SH-SY5Y (cell line): ENCODE measurements at regions not wholly inside any gene's neighbourhood (a gene's known extent, or its start where the extent isn't known, plus 50 kb on each side); places are given as distances from the start of the nearest gene placed in this dataset.

Experiments used
- GATA2 ChIP-seq: IDR thresholded peaks from 2 replicates; pipeline ENCODE4 v1.6.1; 2011; ENCODE audit warnings: mild to moderate bottlenecking, low read depth, low read length
- GATA3 ChIP-seq: IDR thresholded peaks from 2 replicates; pipeline ENCODE4 v1.6.1; 2011; ENCODE audit warnings: low read depth, mild to moderate bottlenecking, low read length, moderate library complexity

- no peak for TF ChIP-seq GATA2
- no peak for TF ChIP-seq GATA3
Observed at GRCh38 chr5:40025586-40025985, 600.8 kb upstream of the DAB2 start.

- TF ChIP-seq GATA2 (no peak), GATA3 (no peak)
Observed at GRCh38 chr5:40022057-40022456, 597.3 kb upstream of the DAB2 start.

GRCh38 chr5:40021007-40021406, 596.2 kb upstream of the DAB2 start:
- TF ChIP-seq GATA2 (no peak), GATA3 (no peak)

GRCh38 chr5:40017918-40018317, 593.1 kb upstream of the DAB2 start:
- TF ChIP-seq GATA2: no peak
- TF ChIP-seq GATA3: no peak

GRCh38 chr5:40017135-40017534, 592.4 kb upstream of the DAB2 start:
- no peak for TF ChIP-seq GATA3
- no peak for TF ChIP-seq GATA2

- TF ChIP-seq GATA2 (no peak), GATA3 (no peak)
Observed at GRCh38 chr5:40010436-40010835, 585.7 kb upstream of the DAB2 start.

- TF ChIP-seq GATA3: no peak
- TF ChIP-seq GATA2: no peak
Observed at GRCh38 chr5:40006260-40006659, 581.5 kb upstream of the DAB2 start.

- TF ChIP-seq GATA3 (no peak), GATA2 (no peak)
Observed at GRCh38 chr5:40001796-40002195, 577.0 kb upstream of the DAB2 start.

GRCh38 chr5:39998518-39998917, 573.7 kb upstream of the DAB2 start:
- TF ChIP-seq GATA3 (no peak), GATA2 (no peak)

- no peak for TF ChIP-seq GATA2
- TF ChIP-seq GATA3: no peak
Observed at GRCh38 chr5:39995990-39996389, 571.2 kb upstream of the DAB2 start.

GRCh38 chr5:39992617-39993202, 567.9 kb upstream of the DAB2 start:
- TF ChIP-seq GATA2: no peak
- TF ChIP-seq GATA3: no peak

- TF ChIP-seq GATA2 (no peak), GATA3 (no peak)
Observed at GRCh38 chr5:39986614-39987013, 561.8 kb upstream of the DAB2 start.

- TF ChIP-seq GATA3 (no peak), GATA2 (no peak)
Observed at GRCh38 chr5:39980056-39980455, 555.3 kb upstream of the DAB2 start.

GRCh38 chr5:39977066-39977655, 552.4 kb upstream of the DAB2 start:
- TF ChIP-seq GATA3 (no peak), GATA2 (no peak)

GRCh38 chr5:39970117-39970798, 545.5 kb upstream of the DAB2 start:
- no peak for TF ChIP-seq GATA2
- TF ChIP-seq GATA3: no peak
